Osteoblast (primary cell): ENCODE measurements at regions not wholly inside any gene's neighbourhood (a gene's known extent, or its start where the extent isn't known, plus 50 kb on each side); places are given as distances from the start of the nearest gene placed in this dataset.

Experiments
- DNase-seq: peaks from one replicate; pipeline ENCODE4 v3.0.0; 2011; ENCODE audit warnings: low spot score, mixed read lengths; ENCODE audit not compliant: insufficient read length; ENCODE audit errors: missing footprints
- H2AFZ ChIP-seq: 2 replicates; pipeline ENCODE4 v1.6.0; 2011; ENCODE audit warnings: mild to moderate bottlenecking, low read length
- H3K27ac ChIP-seq: 2 replicates; pipeline ENCODE4 v1.5.1; 2011; ENCODE audit warnings: mild to moderate bottlenecking, low read depth, low read length, moderate library complexity
- H3K27me3 ChIP-seq: 2 replicates; pipeline ENCODE4 v1.6.0; 2012; ENCODE audit warnings: mild to moderate bottlenecking, control low read depth, inconsistent platforms, low read length, moderate library complexity; ENCODE audit not compliant: insufficient read depth
- H3K36me3 ChIP-seq: 2 replicates; pipeline ENCODE4 v1.5.1; 2011; ENCODE audit warnings: mild to moderate bottlenecking, low read length, control low read depth, moderate library complexity; ENCODE audit not compliant: insufficient read depth
- H3K4me1 ChIP-seq: 2 replicates; pipeline ENCODE4 v1.5.1; 2011; ENCODE audit warnings: mild to moderate bottlenecking, low read length, control low read depth, moderate library complexity; ENCODE audit not compliant: insufficient read depth
- H3K4me2 ChIP-seq: 2 replicates; pipeline ENCODE4 v1.6.0; 2011; ENCODE audit warnings: mild to moderate bottlenecking, low read length; ENCODE audit not compliant: insufficient read depth
- H3K4me3 ChIP-seq: fragments of 200-600 bp; sonication (generic); 3 replicates; pipeline ENCODE4 v1.5.1; 2012; ENCODE audit warnings: mild to moderate bottlenecking, low read length, inconsistent platforms; ENCODE audit not compliant: insufficient read depth
- H3K79me2 ChIP-seq: 2 replicates; pipeline ENCODE4 v1.6.0; 2012; ENCODE audit warnings: mild to moderate bottlenecking, low read length, control low read depth, inconsistent platforms; ENCODE audit not compliant: insufficient read depth
- H3K9me3 ChIP-seq: 2 replicates; pipeline ENCODE4 v1.5.1; 2011; ENCODE audit warnings: low read depth, low read length, control low read depth
- H4K20me1 ChIP-seq: 2 replicates; pipeline ENCODE4 v1.6.0; 2012; ENCODE audit warnings: mild to moderate bottlenecking, low read length, control low read depth; ENCODE audit not compliant: insufficient read depth
- TF ChIP-seq, protein P1 (sequence below): IDR thresholded peaks from 2 replicates; pipeline ENCODE4 v1.5.1; 2011; ENCODE audit warnings: mild to moderate bottlenecking, low read depth, low read length, moderate library complexity; ENCODE audit errors: extremely low read depth

- H4K20me1 ChIP-seq: no peaks in the 10 kb centered on the region
- TF ChIP-seq, protein P1, sequence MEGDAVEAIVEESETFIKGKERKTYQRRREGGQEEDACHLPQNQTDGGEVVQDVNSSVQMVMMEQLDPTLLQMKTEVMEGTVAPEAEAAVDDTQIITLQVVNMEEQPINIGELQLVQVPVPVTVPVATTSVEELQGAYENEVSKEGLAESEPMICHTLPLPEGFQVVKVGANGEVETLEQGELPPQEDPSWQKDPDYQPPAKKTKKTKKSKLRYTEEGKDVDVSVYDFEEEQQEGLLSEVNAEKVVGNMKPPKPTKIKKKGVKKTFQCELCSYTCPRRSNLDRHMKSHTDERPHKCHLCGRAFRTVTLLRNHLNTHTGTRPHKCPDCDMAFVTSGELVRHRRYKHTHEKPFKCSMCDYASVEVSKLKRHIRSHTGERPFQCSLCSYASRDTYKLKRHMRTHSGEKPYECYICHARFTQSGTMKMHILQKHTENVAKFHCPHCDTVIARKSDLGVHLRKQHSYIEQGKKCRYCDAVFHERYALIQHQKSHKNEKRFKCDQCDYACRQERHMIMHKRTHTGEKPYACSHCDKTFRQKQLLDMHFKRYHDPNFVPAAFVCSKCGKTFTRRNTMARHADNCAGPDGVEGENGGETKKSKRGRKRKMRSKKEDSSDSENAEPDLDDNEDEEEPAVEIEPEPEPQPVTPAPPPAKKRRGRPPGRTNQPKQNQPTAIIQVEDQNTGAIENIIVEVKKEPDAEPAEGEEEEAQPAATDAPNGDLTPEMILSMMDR: no peak
Observed at GRCh38 chr10:46236941-46237681, 49.7 kb upstream of the ANTXRL start.

More at GRCh38 chr10:46236941-46237681, 49.7 kb upstream of the ANTXRL start:
- peaks cover 6% of the 10 kb centered on the region for H3K27me3 ChIP-seq
- no peak overlapping the region for H3K4me2 ChIP-seq
- H3K4me1 ChIP-seq: no peaks in the 10 kb centered on the region
- no peak for DNase-seq
- H3K36me3 ChIP-seq: no peaks in the 10 kb centered on the region
- H2AFZ ChIP-seq: no peak overlapping the region
- no peak overlapping the region for H3K4me3 ChIP-seq
- H3K9me3 ChIP-seq: no peaks in the 10 kb centered on the region
- H3K27ac ChIP-seq: no peak overlapping the region
- H3K79me2 ChIP-seq: no peaks in the 10 kb centered on the region
